Right lobe of liver (tissue), 4 donors: ENCODE measurements at regions not wholly inside any gene's neighbourhood (a gene's known extent, or its start where the extent isn't known, plus 50 kb on each side); places are given as distances from the start of the nearest gene placed in this dataset.

ENCODE experiments used
- CTCF ChIP-seq, 4 donors: fragments of 200-600 bp in 3 of 4; fragments of 450-650 bp in 1 of 4; IDR thresholded peaks; one replicate each; pipeline versions ENCODE4 v1.5.1 to v1.8.0; 2016 to 2022; ENCODE audit warnings: antibody characterized with exemption in 4 of 4, mild to moderate bottlenecking in 2 of 4
- POLR2A ChIP-seq: fragments of 450-650 bp; IDR thresholded peaks from one replicate; pipeline ENCODE4 v1.6.1; 2017; ENCODE audit warnings: antibody characterized with exemption, mild to moderate bottlenecking
- donor health status: DM: no; HTN: no; CAD: no.
- donor health status: DM: no; HTN: no; CAD: no.
- donor health status: DM: no; HTN: yes; CAD: no.

GRCh38 chr10:123529146-123529760 lies 136.9 kb upstream of the GPR26 start:
- TF ChIP-seq CTCF (IDR thresholded peaks at IDR 0.05) = no peak
- TF ChIP-seq POLR2A = no peak
